Neural progenitor cell (in vitro differentiated cells): ENCODE measurements at regions not wholly inside any gene's neighbourhood (a gene's known extent, or its start where the extent isn't known, plus 50 kb on each side); places are given as distances from the start of the nearest gene placed in this dataset.
A peak's percentile ranks its signal among the peaks of the same experiment; 100 is the strongest.

Source experiments
- DNase-seq: peaks from one replicate; pipeline ENCODE4 v3.0.0-alpha.2; 2016; ENCODE audit warnings: low spot score
- H2AFZ ChIP-seq: fragments of 200-600 bp; sonication (generic); replicated peaks from 2 replicates; pipeline ENCODE4 v1.6.1; 2016; ENCODE audit warnings: antibody characterized with exemption
- H3F3A ChIP-seq: fragments of 200-600 bp; sonication (generic); 2 replicates; pipeline ENCODE4 v1.6.1; 2016; ENCODE audit warnings: antibody characterized with exemption, low read depth
- H3K27ac ChIP-seq: fragments of 200-600 bp; sonication (generic); 2 replicates; pipeline ENCODE4 v1.5.1; 2016; ENCODE audit warnings: mild to moderate bottlenecking
- H3K27me3 ChIP-seq: fragments of 200-600 bp; sonication (generic); 2 replicates; pipeline ENCODE4 v1.6.1; 2016; ENCODE audit warnings: mild to moderate bottlenecking, moderate library complexity
- H3K36me3 ChIP-seq: fragments of 200-600 bp; sonication (generic); 2 replicates; pipeline ENCODE4 v1.5.1; 2016
- H3K4me1 ChIP-seq: fragments of 200-600 bp; sonication (generic); 2 replicates; pipeline ENCODE4 v1.6.1; 2016; ENCODE audit warnings: mixed run types
- H3K4me2 ChIP-seq: fragments of 200-600 bp; sonication (generic); 2 replicates; pipeline ENCODE4 v1.6.1; 2016
- H3K4me3 ChIP-seq: fragments of 200-600 bp; sonication (generic); 2 replicates; pipeline ENCODE4 v1.5.1; 2016
- H3K79me2 ChIP-seq: fragments of 200-600 bp; sonication (generic); 2 replicates; pipeline ENCODE4 v1.6.1; 2016; ENCODE audit warnings: low read depth
- H3K9ac ChIP-seq: fragments of 200-600 bp; sonication (generic); 2 replicates; pipeline ENCODE4 v1.6.1; 2016
- H3K9me3 ChIP-seq: fragments of 200-600 bp; sonication (generic); 2 replicates; pipeline ENCODE4 v1.5.1; 2016; ENCODE audit warnings: low read depth
- H4K20me1 ChIP-seq: fragments of 200-600 bp; sonication (generic); 2 replicates; pipeline ENCODE4 v1.6.1; 2016; ENCODE audit warnings: low read depth
- H3K27ac Mint-ChIP-seq: 3 replicates; pipeline ENCODE4 v1.8.0; 2021; ENCODE audit warnings: mixed read lengths
- H3K27me3 Mint-ChIP-seq: 2 replicates; pipeline ENCODE4 v1.8.0; 2022; ENCODE audit warnings: low read depth, mild to moderate bottlenecking, inconsistent platforms, moderate library complexity, mixed read lengths; ENCODE audit not compliant: insufficient read depth
- H3K36me3 Mint-ChIP-seq: 3 replicates; pipeline ENCODE4 v1.8.0; 2021; ENCODE audit warnings: mixed read lengths
- H3K4me1 Mint-ChIP-seq: 3 replicates; pipeline ENCODE4 v1.8.0; 2021; ENCODE audit warnings: mixed read lengths
- H3K4me3 Mint-ChIP-seq: 3 replicates; pipeline ENCODE4 v1.8.0; 2021; ENCODE audit warnings: mild to moderate bottlenecking, moderate library complexity, mixed read lengths
- H3K9me3 Mint-ChIP-seq: 3 replicates; pipeline ENCODE4 v1.8.0; 2020; ENCODE audit warnings: mixed read lengths
- CTCF ChIP-seq: fragments of 200-600 bp; sonication (generic); IDR thresholded peaks from 2 replicates; pipeline ENCODE4 v1.5.1; 2017; ENCODE audit warnings: antibody characterized with exemption, mild to moderate bottlenecking
- EZH2 ChIP-seq: fragments of 200-600 bp; sonication (generic); IDR thresholded peaks from 2 replicates; pipeline ENCODE4 v1.6.1; 2017; ENCODE audit warnings: antibody characterized with exemption, mild to moderate bottlenecking, moderate library complexity
- EZH2phosphoT487 ChIP-seq: fragments of 200-600 bp; sonication (generic); IDR thresholded peaks from 2 replicates; pipeline ENCODE4 v1.6.1; 2017; ENCODE audit warnings: antibody characterized with exemption

GRCh38 chr13:26973946-26974345 lies 197.7 kb downstream of the USP12 start:
- peaks cover 14% of the 10 kb centered on the region for H3K27me3 Mint-ChIP-seq
- no peak overlapping the region for H3K4me2 ChIP-seq
- H3K36me3 Mint-ChIP-seq = no peaks in the 10 kb centered on the region
- no peaks in the 10 kb centered on the region for H3K36me3 ChIP-seq
- no peaks in the 10 kb centered on the region for H3K4me1 ChIP-seq
- no peak overlapping the region for H3K9ac ChIP-seq
- H3K9me3 Mint-ChIP-seq = peaks cover 4% of the 10 kb centered on the region
- no peak overlapping the region for H3K4me3 Mint-ChIP-seq
- peaks cover 10% of the 10 kb centered on the region for H3F3A ChIP-seq
- H3K4me3 ChIP-seq = no peak overlapping the region
- H4K20me1 ChIP-seq = no peaks in the 10 kb centered on the region
- no peaks in the 10 kb centered on the region for H3K79me2 ChIP-seq
- peaks cover 6% of the 10 kb centered on the region for H3K4me1 Mint-ChIP-seq
- no peaks in the 10 kb centered on the region for H3K27me3 ChIP-seq
- no peak overlapping the region for H2AFZ ChIP-seq
- H3K27ac ChIP-seq = no peak overlapping the region
- no peaks in the 10 kb centered on the region for H3K9me3 ChIP-seq
- no peak overlapping the region for H3K27ac Mint-ChIP-seq
- TF ChIP-seq CTCF = no peak
- no peak for TF ChIP-seq EZH2
- TF ChIP-seq EZH2phosphoT487 = no peak
- DNase-seq = no peak

GRCh38 chr13:26973295-26973694 lies 198.3 kb downstream of the USP12 start:
- Histone ChIP-seq H3K27me3 (no peaks in the 10 kb centered on the region), H3K9ac (no peak overlapping the region), H4K20me1 (no peaks in the 10 kb centered on the region), H3K79me2 (no peaks in the 10 kb centered on the region), H3K4me2 (no peak overlapping the region), H3F3A (peaks cover 10% of the 10 kb centered on the region), H3K27ac (no peak overlapping the region), H3K36me3 (no peaks in the 10 kb centered on the region), H2AFZ (no peak overlapping the region), H3K4me1 (no peaks in the 10 kb centered on the region), H3K9me3 (no peaks in the 10 kb centered on the region), H3K4me3 (no peak overlapping the region)
- no peak overlapping the region for H3K4me3 Mint-ChIP-seq
- DNase-seq = no peak
- peaks cover 4% of the 10 kb centered on the region for H3K9me3 Mint-ChIP-seq
- no peak for TF ChIP-seq CTCF
- no peak for TF ChIP-seq EZH2
- TF ChIP-seq EZH2phosphoT487 = no peak
- H3K4me1 Mint-ChIP-seq = peaks cover 7% of the 10 kb centered on the region
- peaks cover 14% of the 10 kb centered on the region for H3K27me3 Mint-ChIP-seq
- no peaks in the 10 kb centered on the region for H3K36me3 Mint-ChIP-seq
- H3K27ac Mint-ChIP-seq = no peak overlapping the region

GRCh38 chr13:26971990-26972887 lies 199.4 kb downstream of the USP12 start:
- no peaks in the 10 kb centered on the region for H3K36me3 ChIP-seq
- no peak overlapping the region for H2AFZ ChIP-seq
- H3K27me3 ChIP-seq = no peaks in the 10 kb centered on the region
- no peaks in the 10 kb centered on the region for H3K9me3 ChIP-seq
- no peaks in the 10 kb centered on the region for H3K4me1 ChIP-seq
- H4K20me1 ChIP-seq = no peaks in the 10 kb centered on the region
- Mint-ChIP-seq H3K36me3 (no peaks in the 10 kb centered on the region), H3K9me3 (peaks cover 4% of the 10 kb centered on the region), H3K4me3 (peak overlapping the region; percentile 16), H3K27me3 (peaks cover 14% of the 10 kb centered on the region), H3K27ac (peak overlapping the region; percentile 50), H3K4me1 (peaks cover 15% of the 10 kb centered on the region)
- H3F3A ChIP-seq = peaks cover 10% of the 10 kb centered on the region
- peak; percentile 58 for DNase-seq
- no peaks in the 10 kb centered on the region for H3K79me2 ChIP-seq
- TF ChIP-seq EZH2 (no peak), CTCF (peak; percentile 54), EZH2phosphoT487 (no peak)
- no peak overlapping the region for H3K4me3 ChIP-seq
- H3K27ac ChIP-seq = no peak overlapping the region
- H3K4me2 ChIP-seq = no peak overlapping the region
- H3K9ac ChIP-seq = no peak overlapping the region
